ENCODE measurements at regions not wholly inside any gene's neighbourhood (a gene's known extent, or its start where the extent isn't known, plus 50 kb on each side); places are given as distances from the start of the nearest gene placed in this dataset.

GRCh38 chr5:4020400-4020799, 424.8 kb downstream of the IRX1 start:
- DNase-seq (no peak), ATAC-seq (ENCODE audit: low read depth) (no peak)
- no peaks in the 10 kb centered on the region for H4K20me1 ChIP-seq (ENCODE audit: control insufficient read depth, insufficient read depth, low read length, poor library complexity, severe bottlenecking)
- no peak overlapping the region for H3K4me2 ChIP-seq (replicated peaks; ENCODE audit: low read depth, low read length, poor library complexity, severe bottlenecking)
- CTCF ChIA-PET: no interaction called here
- Mint-ChIP-seq H3K9me3 (ENCODE audit: insufficient read depth) (peaks cover 3% of the 10 kb centered on the region), H3K27ac (no peak overlapping the region), H3K4me3 (no peak overlapping the region), H3K27me3 (no peaks in the 10 kb centered on the region), H3K4me1 (peaks cover 9% of the 10 kb centered on the region)
- POLR2A ChIA-PET: no interaction called here
- TF ChIP-seq, protein P1, sequence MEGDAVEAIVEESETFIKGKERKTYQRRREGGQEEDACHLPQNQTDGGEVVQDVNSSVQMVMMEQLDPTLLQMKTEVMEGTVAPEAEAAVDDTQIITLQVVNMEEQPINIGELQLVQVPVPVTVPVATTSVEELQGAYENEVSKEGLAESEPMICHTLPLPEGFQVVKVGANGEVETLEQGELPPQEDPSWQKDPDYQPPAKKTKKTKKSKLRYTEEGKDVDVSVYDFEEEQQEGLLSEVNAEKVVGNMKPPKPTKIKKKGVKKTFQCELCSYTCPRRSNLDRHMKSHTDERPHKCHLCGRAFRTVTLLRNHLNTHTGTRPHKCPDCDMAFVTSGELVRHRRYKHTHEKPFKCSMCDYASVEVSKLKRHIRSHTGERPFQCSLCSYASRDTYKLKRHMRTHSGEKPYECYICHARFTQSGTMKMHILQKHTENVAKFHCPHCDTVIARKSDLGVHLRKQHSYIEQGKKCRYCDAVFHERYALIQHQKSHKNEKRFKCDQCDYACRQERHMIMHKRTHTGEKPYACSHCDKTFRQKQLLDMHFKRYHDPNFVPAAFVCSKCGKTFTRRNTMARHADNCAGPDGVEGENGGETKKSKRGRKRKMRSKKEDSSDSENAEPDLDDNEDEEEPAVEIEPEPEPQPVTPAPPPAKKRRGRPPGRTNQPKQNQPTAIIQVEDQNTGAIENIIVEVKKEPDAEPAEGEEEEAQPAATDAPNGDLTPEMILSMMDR (IDR thresholded peaks at IDR 0.05): no peak
- no peak for TF ChIP-seq EZH2 (IDR thresholded peaks at IDR 0.05; ENCODE audit: borderline replicate concordance, insufficient read depth, low read depth, low read length, poor library complexity, severe bottlenecking)
- intact Hi-C loops (cut with micrococcal nuclease): no loop called here
- H3K9me3 ChIP-seq (ENCODE audit: control extremely low read depth in 1 of 3, control insufficient read depth in 2 of 3, insufficient read depth in 1 of 3, low read length in 2 of 3): peaks cover 0 to 22% (median 0%) of the 10 kb centered on the region in 3 donors
- H3K36me3 ChIP-seq (replicated peaks in 1 of 2; ENCODE audit: control extremely low read depth in 1 of 2, control insufficient read depth in 1 of 2, extremely low read depth in 1 of 2, insufficient read depth in 2 of 2, low read length in 1 of 2): no peaks in the 10 kb centered on the region
- H3K27me3 ChIP-seq (replicated peaks in 1 of 4; ENCODE audit: control extremely low read depth in 1 of 4, control insufficient read depth in 3 of 4, insufficient read depth in 4 of 4, low read length in 3 of 4): peaks cover 0 to 3% (median 0%) of the 10 kb centered on the region in 4 experiments
- H3K4me3 ChIP-seq (ENCODE audit: control extremely low read depth in 1 of 5, extremely low read depth in 1 of 5, insufficient read depth in 1 of 5, low read depth in 2 of 5, low read length in 4 of 5): no peak overlapping the region
- no peak overlapping the region for H3K27ac ChIP-seq (ENCODE audit: low read length in 2 of 2)
- H2AFZ ChIP-seq (ENCODE audit: insufficient read depth, low read depth, low read length, poor library complexity, severe bottlenecking): no peak overlapping the region
- no peak overlapping the region for H3K9ac ChIP-seq (ENCODE audit: low read length)
- H3K79me2 ChIP-seq (ENCODE audit: control insufficient read depth, insufficient read depth, low read length): no peaks in the 10 kb centered on the region
- peaks cover 0 to 3% of the 10 kb centered on the region in 2 donors for H3K4me1 ChIP-seq (ENCODE audit: control insufficient read depth in 2 of 2, insufficient read depth in 2 of 2, low read length in 2 of 2)
- 60% methylated on average over 1 of the region's 3 CpGs for WGBS (ENCODE audit: insufficient coverage)

- no peak overlapping the region for H3K27ac Mint-ChIP-seq
- POLR2A ChIA-PET: no interaction called here
Measured at GRCh38 chr5:4022056-4022670, 426.5 kb downstream of the IRX1 start.

More at GRCh38 chr5:4022056-4022670, 426.5 kb downstream of the IRX1 start:
- H3K27me3 Mint-ChIP-seq: no peaks in the 10 kb centered on the region
- TF ChIP-seq, protein P1 (IDR thresholded peaks at IDR 0.05): no peak
- TF ChIP-seq EZH2 (IDR thresholded peaks at IDR 0.05; ENCODE audit: borderline replicate concordance, insufficient read depth, low read depth, low read length, poor library complexity, severe bottlenecking): no peak
- ATAC-seq (ENCODE audit: low read depth) (no peak), DNase-seq (no peak)
- H3K4me1 Mint-ChIP-seq: peaks cover 7% of the 10 kb centered on the region
- Histone ChIP-seq H2AFZ (ENCODE audit: insufficient read depth, low read depth, low read length, poor library complexity, severe bottlenecking) (no peak overlapping the region), H3K4me1 (ENCODE audit: control insufficient read depth in 2 of 2, insufficient read depth in 2 of 2, low read length in 2 of 2) (no peaks in the 10 kb centered on the region), H3K9me3 (ENCODE audit: control extremely low read depth in 1 of 3, control insufficient read depth in 2 of 3, insufficient read depth in 1 of 3, low read length in 2 of 3) (peaks cover 0 to 18% (median 0%) of the 10 kb centered on the region in 3 donors), H4K20me1 (ENCODE audit: control insufficient read depth, insufficient read depth, low read length, poor library complexity, severe bottlenecking) (no peaks in the 10 kb centered on the region), H3K27me3 (replicated peaks in 1 of 4; ENCODE audit: control extremely low read depth in 1 of 4, control insufficient read depth in 3 of 4, insufficient read depth in 4 of 4, low read length in 3 of 4) (peaks cover 0 to 3% (median 0%) of the 10 kb centered on the region in 4 experiments), H3K36me3 (replicated peaks in 1 of 2; ENCODE audit: control extremely low read depth in 1 of 2, control insufficient read depth in 1 of 2, extremely low read depth in 1 of 2, insufficient read depth in 2 of 2, low read length in 1 of 2) (no peaks in the 10 kb centered on the region), H3K4me2 (replicated peaks; ENCODE audit: low read depth, low read length, poor library complexity, severe bottlenecking) (peak overlapping the region; percentile 24), H3K79me2 (ENCODE audit: control insufficient read depth, insufficient read depth, low read length) (no peaks in the 10 kb centered on the region), H3K9ac (ENCODE audit: low read length) (no peak overlapping the region), H3K27ac (ENCODE audit: low read length in 2 of 2) (no peak overlapping the region), H3K4me3 (ENCODE audit: control extremely low read depth in 1 of 5, extremely low read depth in 1 of 5, insufficient read depth in 1 of 5, low read depth in 2 of 5, low read length in 4 of 5) (no peak overlapping the region)
- 17% methylated on average over 10 of the region's 19 CpGs for WGBS (ENCODE audit: insufficient coverage)
- CTCF ChIA-PET: no interaction called here
- peaks cover under 1% of the 10 kb centered on the region for H3K9me3 Mint-ChIP-seq (ENCODE audit: insufficient read depth)
- intact Hi-C loops (cut with micrococcal nuclease): no loop called here
- no peak overlapping the region for H3K4me3 Mint-ChIP-seq
